NCI-H1092 treated with DMSO at 0.1 percent for 48 hours (cell line): ENCODE measurements at regions not wholly inside any gene's neighbourhood (a gene's known extent, or its start where the extent isn't known, plus 50 kb on each side); places are given as distances from the start of the nearest gene placed in this dataset.
"Not testable (repeated sequence)": the region's sequence is repeated elsewhere in the genome, so short reads cannot be mapped to it uniquely, and the experiment has no call there.

ENCODE experiments used
- DNase-seq: peaks from one replicate; lab custom pipeline; 2025; lab: John Stamatoyannopoulos, UW

GRCh38 chr10:30763918-30764317 lies 134.4 kb upstream of the LYZL2 start:
- no peak for DNase-seq

GRCh38 chr10:30762620-30763019 lies 133.1 kb upstream of the LYZL2 start:
- DNase-seq = no peak

- DNase-seq = no peak
Observed at GRCh38 chr10:30759423-30759822, 129.9 kb upstream of the LYZL2 start.

GRCh38 chr10:30758338-30758737 lies 128.8 kb upstream of the LYZL2 start:
- no peak for DNase-seq

- no peak for DNase-seq
Observed at GRCh38 chr10:30756896-30757295, 127.3 kb upstream of the LYZL2 start.

GRCh38 chr10:30756151-30756550 lies 126.6 kb upstream of the LYZL2 start:
- no peak for DNase-seq

- no peak for DNase-seq
Observed at GRCh38 chr10:30755441-30755953, 125.9 kb upstream of the LYZL2 start.

DNA sequence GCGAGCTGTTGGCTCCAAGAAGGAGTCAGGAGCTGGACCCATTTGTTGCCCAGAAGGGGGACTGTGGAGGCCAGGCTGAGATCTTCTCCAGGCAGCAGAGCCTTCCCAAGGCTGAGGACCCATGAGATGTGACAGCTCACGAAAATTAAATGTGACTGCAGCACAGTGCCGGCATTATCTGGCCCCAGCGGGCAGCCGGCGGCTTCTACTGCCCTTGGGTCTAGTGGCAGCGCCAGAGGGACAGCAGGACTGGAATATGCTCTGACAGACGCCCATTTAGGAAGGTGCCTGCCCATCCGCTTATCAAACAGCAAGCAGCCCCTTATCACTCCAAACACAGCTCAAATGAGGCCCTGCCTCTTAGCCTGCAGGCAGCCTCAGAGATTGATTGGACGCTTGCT lies 122.9 kb upstream of the LYZL2 start:
- DNase-seq = no peak

GRCh38 chr10:30751678-30752331 lies 122.3 kb upstream of the LYZL2 start:
- DNase-seq = no peak

DNA sequence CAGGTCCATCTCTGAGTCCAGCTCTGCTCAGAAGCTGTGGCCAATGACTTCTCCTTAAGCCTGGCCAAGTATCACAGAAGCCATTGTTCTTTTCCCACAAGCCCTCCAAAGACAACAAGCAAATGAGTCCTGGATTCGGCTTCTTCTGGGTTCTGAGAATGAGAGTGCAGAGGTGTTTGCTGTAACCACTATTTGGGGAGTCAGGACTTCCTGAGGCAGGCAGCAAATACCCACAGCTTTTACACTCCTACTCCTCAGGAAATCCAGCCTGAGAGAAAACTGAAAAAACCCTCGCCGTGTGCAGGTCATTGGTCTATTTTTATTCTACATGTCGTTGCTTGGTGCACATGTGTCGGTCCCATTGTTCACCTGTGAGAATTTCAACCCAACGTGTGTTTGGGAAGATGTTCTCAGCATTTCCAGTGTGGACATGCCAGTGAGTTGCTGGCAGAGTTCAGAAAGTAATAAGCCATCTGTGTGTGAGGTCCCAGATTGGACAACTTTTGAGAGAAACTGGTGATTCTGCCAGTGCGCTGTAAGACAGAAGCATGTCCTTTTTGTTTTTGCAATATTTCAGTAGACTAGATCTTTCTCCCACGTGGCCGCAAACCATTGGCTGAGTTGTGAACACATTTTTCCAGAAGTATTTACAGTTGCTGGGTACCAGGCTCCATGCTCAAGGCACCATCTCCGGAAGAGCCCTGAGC lies 121.6 kb upstream of the LYZL2 start:
- DNase-seq = no peak

- DNase-seq = no peak
Observed at GRCh38 chr10:30749385-30749784, 119.8 kb upstream of the LYZL2 start.

- DNase-seq = no peak
Observed at GRCh38 chr10:30748152-30748973, 118.8 kb upstream of the LYZL2 start.

DNA sequence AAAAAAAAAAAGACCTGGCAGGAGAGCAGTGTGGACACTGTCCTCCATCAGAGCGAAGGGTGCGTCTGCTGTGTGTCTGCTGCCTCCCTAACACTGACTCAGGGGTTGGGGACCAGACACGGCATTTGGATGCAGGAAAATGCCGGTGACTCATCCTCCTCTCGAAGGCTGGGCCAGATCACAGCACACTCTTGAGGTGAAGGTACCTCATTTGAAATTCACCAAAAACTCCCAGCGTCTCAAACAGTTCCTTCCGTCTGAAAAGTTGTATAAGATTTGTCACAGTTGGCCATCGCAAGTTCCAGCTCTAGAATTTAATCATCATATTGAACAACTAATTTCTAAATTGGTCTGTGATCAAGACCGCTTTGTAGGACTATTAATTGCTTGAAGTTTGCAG lies 118.1 kb upstream of the LYZL2 start:
- no peak for DNase-seq

DNA sequence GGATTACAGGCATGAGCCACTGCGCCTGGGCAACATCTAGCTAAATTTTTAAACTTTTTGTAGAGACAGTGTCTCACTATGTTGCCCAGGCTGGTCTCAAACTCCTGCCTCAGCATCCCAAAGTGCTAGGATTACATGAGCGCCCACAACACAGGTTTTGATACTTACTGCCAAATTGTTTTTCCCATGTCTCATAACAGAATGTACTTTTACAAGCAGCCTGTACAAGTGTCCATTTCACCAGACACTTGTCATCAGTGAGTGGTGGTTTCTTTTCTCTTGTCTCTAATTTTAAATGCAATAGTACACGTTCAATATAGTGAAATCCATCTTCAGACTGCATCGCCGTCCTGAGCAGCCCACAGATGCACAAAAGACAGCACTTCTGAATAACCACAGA lies 116.4 kb upstream of the LYZL2 start:
- no peak for DNase-seq

DNA sequence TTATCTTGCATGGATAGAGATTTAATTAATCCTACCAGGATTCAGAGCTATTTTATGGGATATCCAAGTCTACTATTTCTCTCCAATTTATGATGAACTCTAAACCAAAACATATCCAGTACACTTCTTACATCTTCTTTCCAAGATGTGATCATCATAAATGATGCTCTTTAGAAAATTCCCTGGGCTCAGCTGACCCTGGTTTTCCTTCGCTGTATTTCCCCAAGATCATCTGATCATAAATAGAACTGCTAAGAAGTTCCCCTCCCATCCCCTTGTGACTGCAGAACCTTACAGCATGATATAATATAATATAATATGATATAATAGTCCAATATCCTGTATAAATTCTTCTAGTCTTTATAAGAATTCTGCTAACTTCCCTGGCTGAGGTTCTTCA lies 114.6 kb upstream of the LYZL2 start:
- DNase-seq = no peak

- DNase-seq = no peak
Observed at GRCh38 chr10:30743586-30743985, 114.0 kb upstream of the LYZL2 start.

DNA sequence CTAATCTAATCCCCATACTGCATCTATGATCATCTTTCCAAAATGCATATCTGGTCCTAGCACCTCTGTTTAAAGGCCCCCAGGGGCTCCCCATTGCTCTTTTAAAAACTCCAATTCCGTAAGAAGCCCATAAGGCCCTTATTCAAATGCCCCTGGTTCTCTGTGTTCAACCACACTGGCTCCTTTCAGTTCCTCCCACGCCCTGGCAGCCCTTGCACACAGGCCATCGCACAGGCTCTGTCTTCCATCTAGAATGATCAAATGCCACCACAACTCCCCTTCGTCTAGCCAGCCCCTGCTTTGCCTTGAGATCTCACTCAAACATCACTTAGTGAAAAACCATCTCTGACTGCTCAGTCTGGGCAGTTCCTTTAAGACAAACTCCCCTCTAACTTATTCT lies 112.9 kb upstream of the LYZL2 start:
- no peak for DNase-seq

DNA sequence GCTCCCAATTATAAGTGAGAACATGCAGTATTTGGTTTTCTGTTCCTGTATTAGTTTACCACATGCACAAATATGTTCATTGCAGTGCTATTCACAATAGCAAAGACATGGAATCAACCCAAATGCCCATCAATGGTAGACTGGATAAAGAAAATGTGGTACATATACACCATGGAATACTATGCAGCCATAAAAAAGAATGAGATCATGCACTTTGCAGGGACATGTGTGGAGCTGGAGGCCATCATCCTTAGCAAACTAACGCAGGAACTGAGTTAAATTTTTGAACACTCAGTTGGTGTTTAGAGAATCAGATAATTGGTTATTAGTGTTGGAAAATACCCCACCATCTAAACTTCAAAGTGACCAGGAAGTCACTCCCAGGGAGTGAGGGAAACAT lies 111.2 kb upstream of the LYZL2 start:
- DNase-seq = not testable (repeated sequence)

- DNase-seq = no peak
Observed at GRCh38 chr10:30738416-30738815, 108.9 kb upstream of the LYZL2 start.

- no peak for DNase-seq
Observed at GRCh38 chr10:30737931-30738391, 108.4 kb upstream of the LYZL2 start.

GRCh38 chr10:30736685-30737232 lies 107.2 kb upstream of the LYZL2 start:
- no peak for DNase-seq

DNA sequence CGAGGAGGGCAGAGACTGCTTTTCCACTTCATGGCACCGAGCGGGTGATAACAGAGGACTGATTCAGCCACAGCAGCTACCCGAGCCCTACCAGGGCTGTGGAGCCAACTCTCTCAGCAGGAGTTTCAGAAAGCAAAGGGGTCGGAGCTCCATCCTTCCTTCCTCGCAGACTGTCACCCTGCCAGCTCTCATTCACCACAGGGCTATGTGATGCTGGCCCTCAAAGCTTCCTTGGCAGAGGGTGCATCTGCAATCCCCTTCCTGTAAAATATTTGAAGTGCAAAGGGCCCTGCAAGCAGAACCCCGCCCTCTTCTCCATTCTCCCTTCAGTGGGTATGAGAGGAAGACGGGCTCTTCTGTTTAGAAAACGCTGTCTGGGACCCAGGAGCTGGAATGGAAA lies 105.3 kb upstream of the LYZL2 start:
- DNase-seq = peak; percentile 1
